Endothelial cell of umbilical vein (primary cell): ENCODE measurements at regions not wholly inside any gene's neighbourhood (a gene's known extent, or its start where the extent isn't known, plus 50 kb on each side); places are given as distances from the start of the nearest gene placed in this dataset.

Experiments
- BruUV-seq: library from RNA; stranded (reverse); fragments of 400-500 nt; replicated peaks from 2 replicates; lab custom pipeline; 2021; lab: Mats Ljungman, UMichigan
- CTCF ChIA-PET: fragments of 300-600, 350-600 bp; sonication (Branson Sonifier 250); formaldehyde crosslinking; loops from one replicate; lab custom pipeline; 2021; ENCODE audit warnings: antibody characterized with exemption, inconsistent platforms; lab: Charles Lee
- POLR2A ChIA-PET: fragments of 300-600, 350-600 bp; sonication (Branson Sonifier 250); formaldehyde crosslinking; loops from one replicate; lab custom pipeline; 2021; ENCODE audit warnings: antibody characterized with exemption, inconsistent platforms; lab: Charles Lee
- DNase-seq: peaks from one replicate; pipeline ENCODE4 v3.0.0-alpha.2; 2011; ENCODE audit warnings: low read depth, low spot score
- FAIRE-seq: peaks from 2 replicates; lab custom pipeline; 2011; peaks lifted over from hg19 to GRCh38; lab: Jason Lieb, UNC
- H2AFZ ChIP-seq: 2 replicates; pipeline ENCODE4 v1.6.0; 2012; ENCODE audit warnings: low read depth, low read length, control low read depth, inconsistent platforms
- H3K27ac ChIP-seq: 2 replicates; pipeline ENCODE4 v1.5.1; 2011; ENCODE audit warnings: low read depth, mild to moderate bottlenecking, control low read depth, low read length, moderate library complexity; ENCODE audit not compliant: insufficient read depth
- H3K27me3 ChIP-seq, 2 experiments: 2 replicates each; pipeline versions ENCODE4 v1.6.0 to v1.6.1; 2011; ENCODE audit warnings: low read length in 2 of 2, mixed read lengths in 1 of 2; ENCODE audit not compliant: control insufficient read depth in 2 of 2, insufficient read depth in 2 of 2
- H3K36me3 ChIP-seq, 2 experiments: 2 replicates in 1 of 2; 3 replicates in 1 of 2; pipeline ENCODE4 v1.5.1; 2011; ENCODE audit warnings: low read length in 2 of 2, mild to moderate bottlenecking in 1 of 2, moderate library complexity in 1 of 2; ENCODE audit not compliant: control insufficient read depth in 2 of 2, insufficient read depth in 2 of 2; ENCODE audit errors: extremely low read depth in 1 of 2
- H3K4me1 ChIP-seq: 3 replicates; pipeline ENCODE4 v1.5.1; 2011; ENCODE audit warnings: mild to moderate bottlenecking, low read length; ENCODE audit not compliant: control insufficient read depth, insufficient read depth; ENCODE audit errors: extremely low read depth
- H3K4me2 ChIP-seq: 2 replicates; pipeline ENCODE4 v1.6.1; 2011; ENCODE audit warnings: low read length, control low read depth, mixed read lengths; ENCODE audit not compliant: insufficient read depth
- H3K4me3 ChIP-seq, 3 experiments: fragments of 200-600 bp in 1 of 3; sonication (generic), shearing (Covaris generic) in 1 of 3; replicated peaks in 1 of 3; 2 replicates each; pipeline ENCODE4 v1.5.1; 2011 to 2016; ENCODE audit warnings: control low read depth in 3 of 3, low read length in 3 of 3, mild to moderate bottlenecking in 2 of 3, inconsistent platforms in 1 of 3, low read depth in 1 of 3, moderate library complexity in 1 of 3; ENCODE audit not compliant: insufficient read depth in 1 of 3
- H3K79me2 ChIP-seq: 2 replicates; pipeline ENCODE4 v1.6.0; 2012; ENCODE audit warnings: low read length, inconsistent platforms; ENCODE audit not compliant: control insufficient read depth, insufficient read depth
- H3K9ac ChIP-seq: replicated peaks from 2 replicates; pipeline ENCODE3; 2011; ENCODE audit warnings: low read length, control low read depth; ENCODE audit not compliant: insufficient read depth; ENCODE audit errors: extremely low read depth
- H3K9me1 ChIP-seq: replicated peaks from 3 replicates; pipeline ENCODE4 v1.6.0; 2011; ENCODE audit warnings: mild to moderate bottlenecking, low read length; ENCODE audit not compliant: control insufficient read depth, insufficient read depth; ENCODE audit errors: extremely low read depth
- H3K9me3 ChIP-seq: replicated peaks from 2 replicates; pipeline ENCODE4 v1.5.1; 2012; ENCODE audit warnings: low read length, inconsistent platforms; ENCODE audit not compliant: control insufficient read depth, insufficient read depth
- H4K20me1 ChIP-seq: replicated peaks from 2 replicates; pipeline ENCODE3; 2011; ENCODE audit warnings: mild to moderate bottlenecking, low read length; ENCODE audit not compliant: control insufficient read depth, insufficient read depth; ENCODE audit errors: extremely low read depth
- EZH2 ChIP-seq: IDR thresholded peaks from 2 replicates; pipeline ENCODE4 v1.6.1; 2012; ENCODE audit warnings: borderline replicate concordance, low read depth, mild to moderate bottlenecking, moderate library complexity, low read length, inconsistent platforms; ENCODE audit not compliant: severe bottlenecking
- FOS ChIP-seq: IDR thresholded peaks from 2 replicates; pipeline ENCODE4 v1.6.1; 2011; ENCODE audit warnings: mild to moderate bottlenecking, low read length, moderate library complexity, borderline replicate concordance; ENCODE audit not compliant: insufficient read depth
- GATA2 ChIP-seq: IDR thresholded peaks from 2 replicates; pipeline ENCODE4 v1.7.0; 2011; ENCODE audit warnings: low read depth, mild to moderate bottlenecking, moderate library complexity, mixed read lengths, low read length; ENCODE audit not compliant: insufficient read length, insufficient read depth
- JUN ChIP-seq: IDR thresholded peaks from 2 replicates; pipeline ENCODE4 v1.6.1; 2011; ENCODE audit warnings: borderline replicate concordance, low read depth; ENCODE audit not compliant: insufficient read length, insufficient read depth
- MAX ChIP-seq: IDR thresholded peaks from 2 replicates; pipeline ENCODE4 v1.6.1; 2011; ENCODE audit not compliant: insufficient read depth, insufficient read length
- MYC ChIP-seq: IDR thresholded peaks from one replicate; pipeline ENCODE4 v1.6.1; 2011; ENCODE audit warnings: mild to moderate bottlenecking, low read depth, low read length
- POLR2A ChIP-seq: IDR thresholded peaks from 2 replicates; pipeline ENCODE4 v1.6.1; 2012; ENCODE audit warnings: low read depth, mild to moderate bottlenecking, control low read depth, low read length
- POLR2AphosphoS5 ChIP-seq: IDR thresholded peaks from 2 replicates; pipeline ENCODE4 v1.6.1; 2012; ENCODE audit warnings: low read depth, mild to moderate bottlenecking, control low read depth, low read length, moderate library complexity; ENCODE audit not compliant: insufficient read depth
- dilution Hi-C: fragments of 300-500 bp; cut with MboI; formaldehyde crosslinking; loops from one replicate; pipeline ENCODE4 v1.15.0; 2019; ENCODE audit warnings: low sequenced_read_pairs; ENCODE audit not compliant: extremely low pct_ligation_motif_present
- intact Hi-C: fragments of 100-400 bp; cut with micrococcal nuclease; formaldehyde crosslinking; loops from one replicate; pipeline ENCODE4 v1.10.0; 2022
- TF ChIP-seq, protein P1 (sequence below), 2 donors: IDR thresholded peaks; 1 replicate in 1 of 2; 2 replicates in 1 of 2; pipeline ENCODE4 v1.5.1; 2011; ENCODE audit warnings: low read length in 2 of 2, mild to moderate bottlenecking in 2 of 2, moderate library complexity in 2 of 2, control low read depth in 1 of 2, inconsistent platforms in 1 of 2, low read depth in 1 of 2; ENCODE audit not compliant: insufficient read depth in 1 of 2; ENCODE audit errors: extremely low read depth in 1 of 2

- DNase-seq (no peak), FAIRE-seq (no peak)
- H3K36me3 ChIP-seq = no peaks in the 10 kb centered on the region
- no peak overlapping the region for H3K4me3 ChIP-seq
- H3K4me1 ChIP-seq = no peaks in the 10 kb centered on the region
- CTCF ChIA-PET = interaction anchor here (1.6 to 1.8 kb wide), 4 partner anchors 8 to 11 kb away, joined by 3 to 11 read pairs (median 6); no protein-coding TSS in a partner anchor
- no peak overlapping the region for H3K27ac ChIP-seq
- no TSS peak for BruUV-seq
- dilution Hi-C loops (no loop called here), intact Hi-C loops (no loop called here)
- POLR2A ChIA-PET = no interaction called here
- no peaks in the 10 kb centered on the region for H3K27me3 ChIP-seq
- TF ChIP-seq GATA2 (no peak), EZH2 (no peak), MAX (no peak), FOS (no peak), JUN (no peak), POLR2AphosphoS5 (no peak), MYC (no peak), POLR2A (no peak)
- TF ChIP-seq, protein P1, sequence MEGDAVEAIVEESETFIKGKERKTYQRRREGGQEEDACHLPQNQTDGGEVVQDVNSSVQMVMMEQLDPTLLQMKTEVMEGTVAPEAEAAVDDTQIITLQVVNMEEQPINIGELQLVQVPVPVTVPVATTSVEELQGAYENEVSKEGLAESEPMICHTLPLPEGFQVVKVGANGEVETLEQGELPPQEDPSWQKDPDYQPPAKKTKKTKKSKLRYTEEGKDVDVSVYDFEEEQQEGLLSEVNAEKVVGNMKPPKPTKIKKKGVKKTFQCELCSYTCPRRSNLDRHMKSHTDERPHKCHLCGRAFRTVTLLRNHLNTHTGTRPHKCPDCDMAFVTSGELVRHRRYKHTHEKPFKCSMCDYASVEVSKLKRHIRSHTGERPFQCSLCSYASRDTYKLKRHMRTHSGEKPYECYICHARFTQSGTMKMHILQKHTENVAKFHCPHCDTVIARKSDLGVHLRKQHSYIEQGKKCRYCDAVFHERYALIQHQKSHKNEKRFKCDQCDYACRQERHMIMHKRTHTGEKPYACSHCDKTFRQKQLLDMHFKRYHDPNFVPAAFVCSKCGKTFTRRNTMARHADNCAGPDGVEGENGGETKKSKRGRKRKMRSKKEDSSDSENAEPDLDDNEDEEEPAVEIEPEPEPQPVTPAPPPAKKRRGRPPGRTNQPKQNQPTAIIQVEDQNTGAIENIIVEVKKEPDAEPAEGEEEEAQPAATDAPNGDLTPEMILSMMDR (IDR thresholded peaks at IDR 0.05; ENCODE audit: extremely low read depth in 1 of 2, insufficient read depth in 1 of 2, low read depth in 1 of 2, low read length in 2 of 2) = no peak
- H3K9ac ChIP-seq = no peak overlapping the region
- H4K20me1 ChIP-seq = no peaks in the 10 kb centered on the region
- H2AFZ ChIP-seq = no peak overlapping the region
- no peaks in the 10 kb centered on the region for H3K9me3 ChIP-seq
- no peaks in the 10 kb centered on the region for H3K79me2 ChIP-seq
- no peaks in the 10 kb centered on the region for H3K9me1 ChIP-seq
- H3K4me2 ChIP-seq = no peak overlapping the region
These were observed 108.2 kb upstream of the CWC22 start for GRCh38 chr2:180115269-180115668.
